ENCODE measurements at regions not wholly inside any gene's neighbourhood (a gene's known extent, or its start where the extent isn't known, plus 50 kb on each side); places are given as distances from the start of the nearest gene placed in this dataset.

GRCh38 chr18:8957731-8958130 is 144.8 kb upstream of the NDUFV2 start:
- H3K9me1 ChIP-seq (ENCODE audit: control insufficient read depth, extremely low read depth, insufficient read depth, low read length), result no peaks in the 10 kb centered on the region
- H3K9me3 ChIP-seq (ENCODE audit: control insufficient read depth, low read depth, low read length), result no peaks in the 10 kb centered on the region
- no peak overlapping the region for H3K4me2 ChIP-seq (ENCODE audit: control insufficient read depth, extremely low read depth, insufficient read depth, low read depth, low read length)
- no peak overlapping the region for H3K9ac ChIP-seq (ENCODE audit: control insufficient read depth, extremely low read depth, insufficient read depth, low read length)
- no peaks in the 10 kb centered on the region for H3K27me3 ChIP-seq (ENCODE audit: control insufficient read depth, extremely low read depth, insufficient read depth, low read length)
- H3K4me3 ChIP-seq (ENCODE audit: control insufficient read depth in 2 of 3, extremely low read depth in 1 of 3, insufficient read depth in 2 of 3, low read depth in 1 of 3, low read length in 3 of 3), result no peak overlapping the region
- DNase-seq (ENCODE audit: low read depth, low spot score) (no peak), FAIRE-seq (no peak)
- dilution Hi-C loops (cut with MboI; ENCODE audit: extremely low pct_ligation_motif_present, low sequenced_read_pairs), result no loop called here
- no peak overlapping the region for H3K27ac ChIP-seq (ENCODE audit: control insufficient read depth, insufficient read depth, low read length)
- H3K36me3 ChIP-seq (ENCODE audit: control insufficient read depth in 2 of 2, extremely low read depth in 1 of 2, insufficient read depth in 2 of 2, low read length in 2 of 2), result no peaks in the 10 kb centered on the region
- H2AFZ ChIP-seq (ENCODE audit: control insufficient read depth, low read length), result no peak overlapping the region
- no peak for TF ChIP-seq EZH2 (IDR thresholded peaks at IDR 0.05; ENCODE audit: low read length)
- TF ChIP-seq, protein P1, sequence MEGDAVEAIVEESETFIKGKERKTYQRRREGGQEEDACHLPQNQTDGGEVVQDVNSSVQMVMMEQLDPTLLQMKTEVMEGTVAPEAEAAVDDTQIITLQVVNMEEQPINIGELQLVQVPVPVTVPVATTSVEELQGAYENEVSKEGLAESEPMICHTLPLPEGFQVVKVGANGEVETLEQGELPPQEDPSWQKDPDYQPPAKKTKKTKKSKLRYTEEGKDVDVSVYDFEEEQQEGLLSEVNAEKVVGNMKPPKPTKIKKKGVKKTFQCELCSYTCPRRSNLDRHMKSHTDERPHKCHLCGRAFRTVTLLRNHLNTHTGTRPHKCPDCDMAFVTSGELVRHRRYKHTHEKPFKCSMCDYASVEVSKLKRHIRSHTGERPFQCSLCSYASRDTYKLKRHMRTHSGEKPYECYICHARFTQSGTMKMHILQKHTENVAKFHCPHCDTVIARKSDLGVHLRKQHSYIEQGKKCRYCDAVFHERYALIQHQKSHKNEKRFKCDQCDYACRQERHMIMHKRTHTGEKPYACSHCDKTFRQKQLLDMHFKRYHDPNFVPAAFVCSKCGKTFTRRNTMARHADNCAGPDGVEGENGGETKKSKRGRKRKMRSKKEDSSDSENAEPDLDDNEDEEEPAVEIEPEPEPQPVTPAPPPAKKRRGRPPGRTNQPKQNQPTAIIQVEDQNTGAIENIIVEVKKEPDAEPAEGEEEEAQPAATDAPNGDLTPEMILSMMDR (optimal IDR thresholded peaks at IDR 0.05 in 1 of 3, IDR thresholded peaks at IDR 0.05 in 1 of 3, conservative IDR thresholded peaks at IDR 0.05 in 1 of 3; ENCODE audit: extremely low read depth in 1 of 3, insufficient read depth in 2 of 3, low read length in 3 of 3), result no peak
- peaks cover 24% of the 10 kb centered on the region for H3K4me1 ChIP-seq (ENCODE audit: control insufficient read depth, extremely low read depth, insufficient read depth, low read length)
- no peaks in the 10 kb centered on the region for H4K20me1 ChIP-seq (ENCODE audit: control insufficient read depth, extremely low read depth, insufficient read depth, low read length)
- H3K79me2 ChIP-seq (ENCODE audit: control insufficient read depth, insufficient read depth, low read length), result no peaks in the 10 kb centered on the region

GRCh38 chr18:8958660-8959059 is 143.8 kb upstream of the NDUFV2 start:
- peaks cover 29% of the 10 kb centered on the region for H3K4me1 ChIP-seq (ENCODE audit: control insufficient read depth, extremely low read depth, insufficient read depth, low read length)

More at GRCh38 chr18:8958660-8959059, 143.8 kb upstream of the NDUFV2 start:
- Histone ChIP-seq H3K36me3 (ENCODE audit: control insufficient read depth in 2 of 2, extremely low read depth in 1 of 2, insufficient read depth in 2 of 2, low read length in 2 of 2) (no peaks in the 10 kb centered on the region), H3K79me2 (ENCODE audit: control insufficient read depth, insufficient read depth, low read length) (no peaks in the 10 kb centered on the region), H3K27ac (ENCODE audit: control insufficient read depth, insufficient read depth, low read length) (no peak overlapping the region), H3K9me3 (ENCODE audit: control insufficient read depth, low read depth, low read length) (no peaks in the 10 kb centered on the region), H3K4me3 (ENCODE audit: control insufficient read depth in 2 of 3, extremely low read depth in 1 of 3, insufficient read depth in 2 of 3, low read depth in 1 of 3, low read length in 3 of 3) (no peak overlapping the region), H3K4me2 (ENCODE audit: control insufficient read depth, extremely low read depth, insufficient read depth, low read depth, low read length) (no peak overlapping the region), H3K9ac (ENCODE audit: control insufficient read depth, extremely low read depth, insufficient read depth, low read length) (no peak overlapping the region), H3K27me3 (ENCODE audit: control insufficient read depth, extremely low read depth, insufficient read depth, low read length) (no peaks in the 10 kb centered on the region), H4K20me1 (ENCODE audit: control insufficient read depth, extremely low read depth, insufficient read depth, low read length) (no peaks in the 10 kb centered on the region), H2AFZ (ENCODE audit: control insufficient read depth, low read length) (no peak overlapping the region), H3K9me1 (ENCODE audit: control insufficient read depth, extremely low read depth, insufficient read depth, low read length) (no peaks in the 10 kb centered on the region)
- dilution Hi-C loops (cut with MboI; ENCODE audit: extremely low pct_ligation_motif_present, low sequenced_read_pairs), result no loop called here
- DNase-seq (ENCODE audit: low read depth, low spot score) (no peak), FAIRE-seq (no peak)
- no peak for TF ChIP-seq EZH2 (IDR thresholded peaks at IDR 0.05; ENCODE audit: low read length)
- TF ChIP-seq, protein P1 (optimal IDR thresholded peaks at IDR 0.05 in 1 of 3, IDR thresholded peaks at IDR 0.05 in 1 of 3, conservative IDR thresholded peaks at IDR 0.05 in 1 of 3; ENCODE audit: extremely low read depth in 1 of 3, insufficient read depth in 2 of 3, low read length in 3 of 3), result no peak
